ENCODE measurements at regions not wholly inside any gene's neighbourhood (a gene's known extent, or its start where the extent isn't known, plus 50 kb on each side); places are given as distances from the start of the nearest gene placed in this dataset.
A peak's percentile ranks its signal among the peaks of the same experiment; 100 is the strongest.

DNA sequence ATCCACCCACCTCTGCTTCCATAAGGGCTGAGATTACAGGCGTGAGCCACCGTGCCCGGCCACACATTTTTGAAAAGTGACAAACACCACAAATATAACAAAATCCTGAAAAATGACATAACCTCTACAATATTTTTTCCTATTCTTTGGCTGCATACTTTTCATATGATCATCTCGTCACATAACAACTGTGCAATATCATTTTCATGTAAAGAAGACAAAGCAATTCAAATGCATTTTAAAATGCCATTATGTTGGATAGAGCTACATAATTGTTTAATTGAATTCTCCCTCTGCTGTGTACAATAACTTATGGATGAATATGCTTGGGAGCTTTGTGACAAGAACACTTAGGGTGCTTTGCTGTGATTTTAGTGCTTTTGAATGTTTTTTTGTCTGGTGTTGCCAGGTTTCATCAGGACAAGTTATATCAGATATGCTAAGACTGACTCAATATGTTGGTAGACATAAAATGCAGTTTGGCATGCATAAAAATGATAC, 132.9 kb downstream of the CHIC2 start:
- peaks cover 3 to 37% of the 10 kb centered on the region in 2 experiments for H3K4me1 ChIP-seq (ENCODE audit: control insufficient read depth in 1 of 2, insufficient read depth in 2 of 2, low read depth in 1 of 2, low read length in 1 of 2)
- H3K9me2 ChIP-seq, result no peaks in the 10 kb centered on the region
- TF ChIP-seq GABPA (IDR thresholded peaks at IDR 0.05; ENCODE audit: low read depth), result no peak
- TF ChIP-seq TCF12 (IDR thresholded peaks at IDR 0.05), result peak; percentile 64
- TF ChIP-seq, protein P1, sequence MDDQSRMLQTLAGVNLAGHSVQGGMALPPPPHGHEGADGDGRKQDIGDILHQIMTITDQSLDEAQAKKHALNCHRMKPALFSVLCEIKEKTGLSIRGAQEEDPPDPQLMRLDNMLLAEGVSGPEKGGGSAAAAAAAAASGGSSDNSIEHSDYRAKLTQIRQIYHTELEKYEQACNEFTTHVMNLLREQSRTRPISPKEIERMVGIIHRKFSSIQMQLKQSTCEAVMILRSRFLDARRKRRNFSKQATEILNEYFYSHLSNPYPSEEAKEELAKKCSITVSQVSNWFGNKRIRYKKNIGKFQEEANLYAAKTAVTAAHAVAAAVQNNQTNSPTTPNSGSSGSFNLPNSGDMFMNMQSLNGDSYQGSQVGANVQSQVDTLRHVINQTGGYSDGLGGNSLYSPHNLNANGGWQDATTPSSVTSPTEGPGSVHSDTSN (IDR thresholded peaks at IDR 0.05), result peak; percentile 56
- TF ChIP-seq NFIC (IDR thresholded peaks at IDR 0.05; ENCODE audit: borderline replicate concordance), result peak; percentile 24; the same call in 1 of the 2 replicates
- TF ChIP-seq TEAD4 (IDR thresholded peaks at IDR 0.05; ENCODE audit: borderline replicate concordance, insufficient read depth), result no peak
- no peak for TF ChIP-seq MEF2A (IDR thresholded peaks at IDR 0.05; ENCODE audit: borderline replicate concordance, low read depth)
- peak in 1 of 2 experiments; percentile 44; a peak in 1 of 4 replicates for TF ChIP-seq EP300 (IDR thresholded peaks at IDR 0.05; ENCODE audit: borderline replicate concordance in 1 of 2, low read depth in 1 of 2, low read length in 1 of 2)
- TF ChIP-seq, protein P2, sequence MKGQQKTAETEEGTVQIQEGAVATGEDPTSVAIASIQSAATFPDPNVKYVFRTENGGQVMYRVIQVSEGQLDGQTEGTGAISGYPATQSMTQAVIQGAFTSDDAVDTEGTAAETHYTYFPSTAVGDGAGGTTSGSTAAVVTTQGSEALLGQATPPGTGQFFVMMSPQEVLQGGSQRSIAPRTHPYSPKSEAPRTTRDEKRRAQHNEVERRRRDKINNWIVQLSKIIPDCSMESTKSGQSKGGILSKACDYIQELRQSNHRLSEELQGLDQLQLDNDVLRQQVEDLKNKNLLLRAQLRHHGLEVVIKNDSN (IDR thresholded peaks at IDR 0.05; ENCODE audit: borderline replicate concordance, low read depth), result no peak
- no peaks in the 10 kb centered on the region for H4K20me1 ChIP-seq (ENCODE audit: insufficient read depth)
- no peak for DNase-seq
- H3K9me3 ChIP-seq, result no peaks in the 10 kb centered on the region
- no peak overlapping the region for H2AFZ ChIP-seq (ENCODE audit: low read depth)
- no peak overlapping the region for H3K4me3 ChIP-seq (ENCODE audit: low read depth in 2 of 2, low read length in 1 of 2)
- H3K36me3 ChIP-seq (replicated peaks in 1 of 2; ENCODE audit: control insufficient read depth in 1 of 2, insufficient read depth in 2 of 2, low read length in 1 of 2), result no peaks in the 10 kb centered on the region
- H3K9ac ChIP-seq, result peak overlapping the region; percentile 8; the same call in 1 of the 2 replicates
- CTCF ChIA-PET, result interaction anchor here (0.7 to 8.4 kb wide), 13 partner anchors 11 to 301 kb away, joined by 3 to 122 read pairs (median 7); no protein-coding TSS in a partner anchor
- no peaks in the 10 kb centered on the region for H3K79me2 ChIP-seq (ENCODE audit: insufficient read depth)
- H3F3A ChIP-seq (replicated peaks; ENCODE audit: insufficient read depth), result peaks cover 46% of the 10 kb centered on the region
- H3K27me3 ChIP-seq (ENCODE audit: insufficient read depth), result no peaks in the 10 kb centered on the region
- 36% methylated on average over 4 of the region's 4 CpGs for WGBS (ENCODE audit: low lambda C conversion rate)
- POLR2A ChIA-PET, result no interaction called here
- peak overlapping the region; percentile 9 to 84; a peak in 3 of 4 replicates for H3K27ac ChIP-seq (ENCODE audit: low read depth in 2 of 2, low read length in 1 of 2)
- peak overlapping the region; percentile 34 for H3K4me2 ChIP-seq

DNA sequence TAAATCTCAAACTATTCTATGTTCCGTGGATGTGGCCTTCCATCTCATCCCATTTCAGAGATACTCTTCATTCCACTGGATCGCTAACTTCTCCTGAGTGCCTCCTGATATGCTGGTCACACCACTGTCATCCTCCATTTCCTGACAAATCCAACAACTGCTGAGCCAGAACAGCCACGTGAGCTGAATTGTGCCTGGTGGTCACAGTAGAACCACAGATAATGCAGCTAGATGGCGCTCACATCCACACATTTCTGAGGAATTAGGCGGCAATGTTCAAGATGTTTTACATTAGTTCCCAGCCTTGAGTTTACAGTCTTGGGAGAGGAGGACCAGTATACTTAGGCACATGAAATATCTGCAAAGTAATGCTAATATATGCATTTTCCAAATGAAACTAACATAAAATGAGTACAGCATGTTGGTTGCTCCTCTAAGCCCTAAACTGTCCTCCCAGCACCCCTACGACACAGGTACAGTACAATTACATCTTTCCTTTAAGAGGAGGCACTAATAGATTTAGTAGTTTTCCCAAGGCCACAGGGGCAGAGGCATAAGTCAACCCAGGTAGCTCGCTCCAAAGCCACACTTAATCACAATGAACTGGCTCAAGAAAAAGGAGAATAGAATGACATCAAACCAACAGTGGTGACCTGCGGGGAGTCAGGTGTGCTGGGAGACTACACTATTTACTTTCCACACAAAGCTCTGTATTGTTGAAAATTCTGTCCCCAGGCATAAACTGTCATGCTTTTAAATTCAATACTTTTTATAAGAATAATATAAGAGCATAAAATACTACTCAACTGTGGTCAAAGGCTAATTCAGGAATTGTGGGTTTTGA, 134.2 kb downstream of the CHIC2 start:
- Histone ChIP-seq H4K20me1 (ENCODE audit: insufficient read depth) (no peaks in the 10 kb centered on the region), H3K36me3 (replicated peaks in 1 of 2; ENCODE audit: control insufficient read depth in 1 of 2, insufficient read depth in 2 of 2, low read length in 1 of 2) (no peaks in the 10 kb centered on the region), H3K9ac (no peak overlapping the region), H3K9me2 (no peaks in the 10 kb centered on the region), H3K27me3 (ENCODE audit: insufficient read depth) (no peaks in the 10 kb centered on the region), H3F3A (replicated peaks; ENCODE audit: insufficient read depth) (peaks cover 36% of the 10 kb centered on the region), H3K4me3 (ENCODE audit: low read depth in 2 of 2, low read length in 1 of 2) (peak overlapping the region in 1 of 2 experiments; percentile 7; a peak in 1 of 4 replicates), H3K4me2 (no peak overlapping the region; the same call in 1 of the 2 replicates), H3K79me2 (ENCODE audit: insufficient read depth) (no peaks in the 10 kb centered on the region), H3K9me3 (no peaks in the 10 kb centered on the region), H3K4me1 (ENCODE audit: control insufficient read depth in 1 of 2, insufficient read depth in 2 of 2, low read depth in 1 of 2, low read length in 1 of 2) (peaks cover 3 to 30% of the 10 kb centered on the region in 2 experiments), H3K27ac (ENCODE audit: low read depth in 2 of 2, low read length in 1 of 2) (peak overlapping the region in 1 of 2 experiments; percentile 84; a peak in 2 of 4 replicates), H2AFZ (ENCODE audit: low read depth) (no peak overlapping the region)
- ChIA-PET POLR2A (interaction anchor here (0.7 to 1.1 kb wide), 2 partner anchors 299 to 303 kb away, joined by 3 read pairs; partner anchors contain the start of gene PDGFRA), CTCF (interaction anchor here (0.7 to 8.4 kb wide), 37 partner anchors 8 to 915 kb away, joined by 3 to 122 read pairs (median 5); partner anchors contain the start of gene PDGFRA)
- peak; percentile 61 for DNase-seq
- 62% methylated on average over 6 of the region's 8 CpGs for WGBS (ENCODE audit: low lambda C conversion rate)
- TF ChIP-seq SIN3A (IDR thresholded peaks at IDR 0.05; ENCODE audit: borderline replicate concordance, low read depth, low read length), result no peak
- TF ChIP-seq FOXJ3 (CRISPR knock-in tag; IDR thresholded peaks at IDR 0.05), result no peak
- TF ChIP-seq TCF12 (IDR thresholded peaks at IDR 0.05), result peak; percentile 87
- no peak for TF ChIP-seq POLR2AphosphoS5 (IDR thresholded peaks at IDR 0.05; ENCODE audit: low read depth, low read length)
- TF ChIP-seq, protein P3, sequence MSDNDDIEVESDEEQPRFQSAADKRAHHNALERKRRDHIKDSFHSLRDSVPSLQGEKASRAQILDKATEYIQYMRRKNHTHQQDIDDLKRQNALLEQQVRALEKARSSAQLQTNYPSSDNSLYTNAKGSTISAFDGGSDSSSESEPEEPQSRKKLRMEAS (IDR thresholded peaks at IDR 0.05; ENCODE audit: low read depth), result peak; percentile 95
- peak; percentile 94 for TF ChIP-seq MXI1 (IDR thresholded peaks at IDR 0.05; ENCODE audit: low read depth, low read length)
- TF ChIP-seq, protein P4, sequence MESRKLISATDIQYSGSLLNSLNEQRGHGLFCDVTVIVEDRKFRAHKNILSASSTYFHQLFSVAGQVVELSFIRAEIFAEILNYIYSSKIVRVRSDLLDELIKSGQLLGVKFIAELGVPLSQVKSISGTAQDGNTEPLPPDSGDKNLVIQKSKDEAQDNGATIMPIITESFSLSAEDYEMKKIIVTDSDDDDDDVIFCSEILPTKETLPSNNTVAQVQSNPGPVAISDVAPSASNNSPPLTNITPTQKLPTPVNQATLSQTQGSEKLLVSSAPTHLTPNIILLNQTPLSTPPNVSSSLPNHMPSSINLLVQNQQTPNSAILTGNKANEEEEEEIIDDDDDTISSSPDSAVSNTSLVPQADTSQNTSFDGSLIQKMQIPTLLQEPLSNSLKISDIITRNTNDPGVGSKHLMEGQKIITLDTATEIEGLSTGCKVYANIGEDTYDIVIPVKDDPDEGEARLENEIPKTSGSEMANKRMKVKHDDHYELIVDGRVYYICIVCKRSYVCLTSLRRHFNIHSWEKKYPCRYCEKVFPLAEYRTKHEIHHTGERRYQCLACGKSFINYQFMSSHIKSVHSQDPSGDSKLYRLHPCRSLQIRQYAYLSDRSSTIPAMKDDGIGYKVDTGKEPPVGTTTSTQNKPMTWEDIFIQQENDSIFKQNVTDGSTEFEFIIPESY (IDR thresholded peaks at IDR 0.05; ENCODE audit: borderline replicate concordance, low read depth), result no peak
- TF ChIP-seq SMC3 (IDR thresholded peaks at IDR 0.05; ENCODE audit: low read depth, low read length), result peak; percentile 81
- no peak for TF ChIP-seq ELF1 (IDR thresholded peaks at IDR 0.05)
- TF ChIP-seq, protein P5, sequence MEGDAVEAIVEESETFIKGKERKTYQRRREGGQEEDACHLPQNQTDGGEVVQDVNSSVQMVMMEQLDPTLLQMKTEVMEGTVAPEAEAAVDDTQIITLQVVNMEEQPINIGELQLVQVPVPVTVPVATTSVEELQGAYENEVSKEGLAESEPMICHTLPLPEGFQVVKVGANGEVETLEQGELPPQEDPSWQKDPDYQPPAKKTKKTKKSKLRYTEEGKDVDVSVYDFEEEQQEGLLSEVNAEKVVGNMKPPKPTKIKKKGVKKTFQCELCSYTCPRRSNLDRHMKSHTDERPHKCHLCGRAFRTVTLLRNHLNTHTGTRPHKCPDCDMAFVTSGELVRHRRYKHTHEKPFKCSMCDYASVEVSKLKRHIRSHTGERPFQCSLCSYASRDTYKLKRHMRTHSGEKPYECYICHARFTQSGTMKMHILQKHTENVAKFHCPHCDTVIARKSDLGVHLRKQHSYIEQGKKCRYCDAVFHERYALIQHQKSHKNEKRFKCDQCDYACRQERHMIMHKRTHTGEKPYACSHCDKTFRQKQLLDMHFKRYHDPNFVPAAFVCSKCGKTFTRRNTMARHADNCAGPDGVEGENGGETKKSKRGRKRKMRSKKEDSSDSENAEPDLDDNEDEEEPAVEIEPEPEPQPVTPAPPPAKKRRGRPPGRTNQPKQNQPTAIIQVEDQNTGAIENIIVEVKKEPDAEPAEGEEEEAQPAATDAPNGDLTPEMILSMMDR (IDR thresholded peaks at IDR 0.05), result peak; percentile 85
- TF ChIP-seq RAD21 (IDR thresholded peaks at IDR 0.05; ENCODE audit: low read length), result peak; percentile 92
- TF ChIP-seq, protein P2 (IDR thresholded peaks at IDR 0.05; ENCODE audit: borderline replicate concordance, low read depth), result peak; percentile 80; the same call in 1 of the 2 replicates
- peak; percentile 57; the same call in 1 of the 2 replicates for TF ChIP-seq RCOR1 (IDR thresholded peaks at IDR 0.05; ENCODE audit: low read length)
